SK-N-DZ (cell line): ENCODE measurements at regions not wholly inside any gene's neighbourhood (a gene's known extent, or its start where the extent isn't known, plus 50 kb on each side); places are given as distances from the start of the nearest gene placed in this dataset.
"Not testable (repeated sequence)": the region's sequence is repeated elsewhere in the genome, so short reads cannot be mapped to it uniquely, and the experiment has no call there.

Experiments
- DNase-seq: peaks from one replicate; pipeline ENCODE4 v3.0.0-alpha.2; 2015; ENCODE audit warnings: low spot score

GRCh38 chr3:191076903-191077552 lies 122.0 kb upstream of the OSTN start:
- no peak for DNase-seq

- DNase-seq, result no peak
Measured at GRCh38 chr3:191074511-191074910, 124.5 kb upstream of the OSTN start.

- DNase-seq, result no peak
Measured at GRCh38 chr3:191070762-191071403, 128.2 kb upstream of the OSTN start.

GRCh38 chr3:191070201-191070600 lies 128.8 kb upstream of the OSTN start:
- no peak for DNase-seq

GRCh38 chr3:191068946-191069813 lies 129.9 kb upstream of the OSTN start:
- DNase-seq, result no peak

GRCh38 chr3:191066669-191067068 lies 132.4 kb upstream of the OSTN start:
- no peak for DNase-seq

GRCh38 chr3:191065181-191065805 lies 133.7 kb upstream of the OSTN start:
- no peak for DNase-seq

GRCh38 chr3:191051037-191051436 lies 148.0 kb upstream of the OSTN start:
- peak; percentile 8 for DNase-seq

GRCh38 chr3:191047930-191048329 lies 151.1 kb upstream of the OSTN start:
- DNase-seq, result no peak

GRCh38 chr3:191030929-191031328 lies 168.1 kb upstream of the OSTN start:
- no peak for DNase-seq

- no peak for DNase-seq
Measured at GRCh38 chr3:191030491-191030890, 168.0 kb upstream of the GMNC start.

GRCh38 chr3:191026746-191027145 lies 164.3 kb upstream of the GMNC start:
- no peak for DNase-seq

- DNase-seq, result no peak
Measured at GRCh38 chr3:191020730-191021396, 158.4 kb upstream of the GMNC start.

- DNase-seq, result no peak
Measured at GRCh38 chr3:191019855-191020254, 157.4 kb upstream of the GMNC start.

GRCh38 chr3:191015960-191016359 lies 153.5 kb upstream of the GMNC start:
- DNase-seq, result not testable (repeated sequence)

GRCh38 chr3:191008074-191008473 lies 145.6 kb upstream of the GMNC start:
- no peak for DNase-seq

GRCh38 chr3:191005790-191006189 lies 143.3 kb upstream of the GMNC start:
- DNase-seq, result no peak

GRCh38 chr3:191003742-191004141 lies 141.2 kb upstream of the GMNC start:
- DNase-seq, result no peak

- no peak for DNase-seq
Measured at GRCh38 chr3:190996181-190996775, 133.8 kb upstream of the GMNC start.

- no peak for DNase-seq
Measured at GRCh38 chr3:190995156-190995555, 132.7 kb upstream of the GMNC start.

- no peak for DNase-seq
Measured at GRCh38 chr3:190990898-190991297, 128.4 kb upstream of the GMNC start.
